22Rv1 (cell line): ENCODE measurements at regions not wholly inside any gene's neighbourhood (a gene's known extent, or its start where the extent isn't known, plus 50 kb on each side); places are given as distances from the start of the nearest gene placed in this dataset.

Experiments
- ZFX ChIP-seq: fragments of 450-650 bp; IDR thresholded peaks from 2 replicates; pipeline ENCODE4 v1.6.1; 2017; ENCODE audit warnings: antibody characterized with exemption, borderline replicate concordance
- TF ChIP-seq, protein P1 (sequence below): fragments of 450-650 bp; IDR thresholded peaks from 2 replicates; pipeline ENCODE4 v1.5.1; 2017; ENCODE audit warnings: mild to moderate bottlenecking

DNA sequence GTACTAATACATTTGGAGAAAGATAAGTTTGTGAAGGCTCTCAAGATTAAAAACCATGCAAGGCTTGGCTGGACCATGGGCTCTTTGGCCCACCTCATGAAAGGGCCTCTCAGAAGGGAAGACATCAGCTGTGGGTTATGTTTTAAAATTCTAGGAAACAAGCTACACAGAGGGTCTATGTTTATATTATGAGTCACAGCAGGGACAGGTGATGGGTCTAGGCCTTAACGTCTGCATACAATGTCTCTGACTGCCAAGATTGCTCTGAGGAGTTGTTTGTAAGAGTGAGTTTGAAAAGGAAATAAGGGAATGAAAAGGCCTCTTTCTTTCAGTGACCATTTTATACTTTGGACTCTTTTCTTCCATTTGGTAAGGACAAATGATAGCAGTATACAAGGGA, 77.0 kb upstream of the ARMCX2 start:
- TF ChIP-seq, protein P1, sequence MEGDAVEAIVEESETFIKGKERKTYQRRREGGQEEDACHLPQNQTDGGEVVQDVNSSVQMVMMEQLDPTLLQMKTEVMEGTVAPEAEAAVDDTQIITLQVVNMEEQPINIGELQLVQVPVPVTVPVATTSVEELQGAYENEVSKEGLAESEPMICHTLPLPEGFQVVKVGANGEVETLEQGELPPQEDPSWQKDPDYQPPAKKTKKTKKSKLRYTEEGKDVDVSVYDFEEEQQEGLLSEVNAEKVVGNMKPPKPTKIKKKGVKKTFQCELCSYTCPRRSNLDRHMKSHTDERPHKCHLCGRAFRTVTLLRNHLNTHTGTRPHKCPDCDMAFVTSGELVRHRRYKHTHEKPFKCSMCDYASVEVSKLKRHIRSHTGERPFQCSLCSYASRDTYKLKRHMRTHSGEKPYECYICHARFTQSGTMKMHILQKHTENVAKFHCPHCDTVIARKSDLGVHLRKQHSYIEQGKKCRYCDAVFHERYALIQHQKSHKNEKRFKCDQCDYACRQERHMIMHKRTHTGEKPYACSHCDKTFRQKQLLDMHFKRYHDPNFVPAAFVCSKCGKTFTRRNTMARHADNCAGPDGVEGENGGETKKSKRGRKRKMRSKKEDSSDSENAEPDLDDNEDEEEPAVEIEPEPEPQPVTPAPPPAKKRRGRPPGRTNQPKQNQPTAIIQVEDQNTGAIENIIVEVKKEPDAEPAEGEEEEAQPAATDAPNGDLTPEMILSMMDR = no peak
- no peak for TF ChIP-seq ZFX
